ENCODE measurements at regions not wholly inside any gene's neighbourhood (a gene's known extent, or its start where the extent isn't known, plus 50 kb on each side); places are given as distances from the start of the nearest gene placed in this dataset.

DNA sequence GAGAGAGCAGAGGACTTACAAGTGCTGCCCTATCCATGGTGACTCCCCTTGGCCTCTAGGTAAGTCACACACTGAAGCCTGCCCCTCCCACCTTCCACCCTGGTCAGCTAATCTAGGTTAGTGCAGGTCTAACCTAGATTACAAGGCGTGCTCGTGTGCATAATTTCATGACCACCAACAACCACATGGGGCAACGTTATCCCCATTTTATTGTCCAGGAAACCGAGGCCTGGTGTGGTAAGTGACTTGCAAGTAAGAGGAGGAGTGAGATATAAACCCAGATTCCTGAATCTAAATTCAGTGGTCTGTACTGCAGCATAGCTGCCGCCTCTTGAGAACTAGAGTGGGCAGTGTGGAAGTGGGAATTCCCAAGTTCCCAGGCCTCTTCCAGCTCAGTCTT lies 171.1 kb downstream of the DAD1 start:
- FAIRE-seq (peak; percentile 76), DNase-seq (ENCODE audit: insufficient read length, low spot score) (no peak)
- TF ChIP-seq SPI1 (IDR thresholded peaks at IDR 0.05; ENCODE audit: low read depth, low read length): no peak
- TF ChIP-seq POLR2A (IDR thresholded peaks at IDR 0.05; ENCODE audit: low read depth, low read length): no peak
- no peak for TF ChIP-seq PAX5 (IDR thresholded peaks at IDR 0.05; ENCODE audit: insufficient read depth, low read length, severe bottlenecking)
- TF ChIP-seq POLR2AphosphoS5 (IDR thresholded peaks at IDR 0.05; ENCODE audit: low read depth, low read length): no peak
- TF ChIP-seq POU2F2 (IDR thresholded peaks at IDR 0.05; ENCODE audit: low read depth, low read length): no peak
- no peak for TF ChIP-seq TAF1 (IDR thresholded peaks at IDR 0.05; ENCODE audit: low read depth, low read length)

DNA sequence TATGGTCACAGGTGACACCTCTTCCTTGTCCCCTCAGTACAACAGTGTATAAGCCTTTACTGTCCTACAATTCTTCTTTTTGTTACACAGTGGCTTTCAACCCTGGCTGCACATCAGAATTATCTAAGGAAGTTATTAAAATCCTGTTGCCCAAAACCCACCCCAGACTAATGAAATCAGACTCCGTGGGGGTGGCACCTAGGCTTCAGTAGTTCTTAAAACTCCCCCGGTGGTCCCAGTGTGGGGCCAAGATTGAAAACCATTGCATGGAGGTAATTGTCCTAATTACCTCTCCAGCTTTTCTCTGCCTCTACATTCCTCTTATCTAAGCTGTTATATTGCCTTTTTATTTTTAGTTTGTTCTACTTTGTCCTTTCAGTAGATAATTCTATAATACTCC lies 172.8 kb downstream of the DAD1 start:
- TF ChIP-seq POLR2A (IDR thresholded peaks at IDR 0.05; ENCODE audit: low read depth, low read length) (no peak), TAF1 (IDR thresholded peaks at IDR 0.05; ENCODE audit: low read depth, low read length) (no peak), POU2F2 (IDR thresholded peaks at IDR 0.05; ENCODE audit: low read depth, low read length) (no peak), PAX5 (IDR thresholded peaks at IDR 0.05; ENCODE audit: insufficient read depth, low read length, severe bottlenecking) (no peak), SPI1 (IDR thresholded peaks at IDR 0.05; ENCODE audit: low read depth, low read length) (no peak), POLR2AphosphoS5 (IDR thresholded peaks at IDR 0.05; ENCODE audit: low read depth, low read length) (no peak)
- FAIRE-seq (no peak), DNase-seq (ENCODE audit: insufficient read length, low spot score) (no peak)

GRCh38 chr14:22415605-22415959 lies 173.4 kb downstream of the DAD1 start:
- TF ChIP-seq SPI1 (IDR thresholded peaks at IDR 0.05; ENCODE audit: low read depth, low read length) (no peak), POLR2A (IDR thresholded peaks at IDR 0.05; ENCODE audit: low read depth, low read length) (no peak), PAX5 (IDR thresholded peaks at IDR 0.05; ENCODE audit: insufficient read depth, low read length, severe bottlenecking) (no peak), TAF1 (IDR thresholded peaks at IDR 0.05; ENCODE audit: low read depth, low read length) (no peak), POLR2AphosphoS5 (IDR thresholded peaks at IDR 0.05; ENCODE audit: low read depth, low read length) (no peak), POU2F2 (IDR thresholded peaks at IDR 0.05; ENCODE audit: low read depth, low read length) (no peak)
- DNase-seq (ENCODE audit: insufficient read length, low spot score) (no peak), FAIRE-seq (no peak)

DNA sequence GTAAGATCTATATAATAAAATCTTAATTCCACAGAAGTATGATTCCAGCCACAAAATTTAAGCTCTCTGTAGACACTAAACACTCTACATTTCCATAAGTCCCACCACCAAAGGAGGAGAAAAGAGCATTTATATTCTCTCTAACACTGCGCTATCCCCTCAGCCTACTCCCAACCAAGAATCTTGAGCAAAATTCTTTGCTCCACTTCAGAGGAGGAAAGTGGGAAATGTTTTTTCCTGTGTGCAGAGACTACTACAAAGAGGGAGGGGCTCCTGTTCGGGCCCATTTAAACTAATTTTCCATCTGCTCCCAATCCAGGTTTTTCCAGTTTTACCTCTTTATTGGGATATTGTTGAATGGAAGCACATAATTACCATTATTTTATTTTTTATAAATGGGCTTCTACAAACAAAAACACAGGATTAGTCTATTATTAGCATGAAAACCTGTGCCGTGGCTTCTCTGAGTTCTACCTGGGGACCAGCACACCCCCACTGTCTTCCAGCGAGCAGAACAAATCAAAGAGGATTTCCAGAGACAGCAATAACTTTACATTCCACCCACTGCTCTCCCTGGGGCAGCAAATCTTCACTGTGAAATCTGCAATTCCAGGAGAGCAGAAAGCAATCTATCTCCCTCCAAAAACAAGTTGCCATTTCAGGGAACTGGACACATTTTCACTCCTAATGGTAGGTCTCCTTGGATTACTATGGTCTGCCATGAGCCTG lies 174.0 kb downstream of the DAD1 start:
- FAIRE-seq (no peak), DNase-seq (ENCODE audit: insufficient read length, low spot score) (no peak)
- TF ChIP-seq SPI1 (IDR thresholded peaks at IDR 0.05; ENCODE audit: low read depth, low read length): no peak
- no peak for TF ChIP-seq PAX5 (IDR thresholded peaks at IDR 0.05; ENCODE audit: insufficient read depth, low read length, severe bottlenecking)
- TF ChIP-seq POLR2A (IDR thresholded peaks at IDR 0.05; ENCODE audit: low read depth, low read length): no peak
- TF ChIP-seq POU2F2 (IDR thresholded peaks at IDR 0.05; ENCODE audit: low read depth, low read length): no peak
- TF ChIP-seq POLR2AphosphoS5 (IDR thresholded peaks at IDR 0.05; ENCODE audit: low read depth, low read length): no peak
- TF ChIP-seq TAF1 (IDR thresholded peaks at IDR 0.05; ENCODE audit: low read depth, low read length): no peak

- FAIRE-seq: no peak
- no peak for DNase-seq (ENCODE audit: insufficient read length, low spot score)
- TF ChIP-seq POLR2AphosphoS5 (IDR thresholded peaks at IDR 0.05; ENCODE audit: low read depth, low read length): no peak
- no peak for TF ChIP-seq PAX5 (IDR thresholded peaks at IDR 0.05; ENCODE audit: insufficient read depth, low read length, severe bottlenecking)
- TF ChIP-seq POU2F2 (IDR thresholded peaks at IDR 0.05; ENCODE audit: low read depth, low read length): no peak
- TF ChIP-seq SPI1 (IDR thresholded peaks at IDR 0.05; ENCODE audit: low read depth, low read length): no peak
- no peak for TF ChIP-seq POLR2A (IDR thresholded peaks at IDR 0.05; ENCODE audit: low read depth, low read length)
- no peak for TF ChIP-seq TAF1 (IDR thresholded peaks at IDR 0.05; ENCODE audit: low read depth, low read length)
Measured at GRCh38 chr14:22412926-22413411, 176.1 kb downstream of the DAD1 start.

- FAIRE-seq (no peak), DNase-seq (ENCODE audit: insufficient read length, low spot score) (no peak)
- no peak for TF ChIP-seq POLR2AphosphoS5 (IDR thresholded peaks at IDR 0.05; ENCODE audit: low read depth, low read length)
- TF ChIP-seq POLR2A (IDR thresholded peaks at IDR 0.05; ENCODE audit: low read depth, low read length): no peak
- TF ChIP-seq TAF1 (IDR thresholded peaks at IDR 0.05; ENCODE audit: low read depth, low read length): no peak
- no peak for TF ChIP-seq POU2F2 (IDR thresholded peaks at IDR 0.05; ENCODE audit: low read depth, low read length)
- TF ChIP-seq PAX5 (IDR thresholded peaks at IDR 0.05; ENCODE audit: insufficient read depth, low read length, severe bottlenecking): no peak
- TF ChIP-seq SPI1 (IDR thresholded peaks at IDR 0.05; ENCODE audit: low read depth, low read length): no peak
Measured at GRCh38 chr14:22411398-22412055, 177.5 kb downstream of the DAD1 start.

DNA sequence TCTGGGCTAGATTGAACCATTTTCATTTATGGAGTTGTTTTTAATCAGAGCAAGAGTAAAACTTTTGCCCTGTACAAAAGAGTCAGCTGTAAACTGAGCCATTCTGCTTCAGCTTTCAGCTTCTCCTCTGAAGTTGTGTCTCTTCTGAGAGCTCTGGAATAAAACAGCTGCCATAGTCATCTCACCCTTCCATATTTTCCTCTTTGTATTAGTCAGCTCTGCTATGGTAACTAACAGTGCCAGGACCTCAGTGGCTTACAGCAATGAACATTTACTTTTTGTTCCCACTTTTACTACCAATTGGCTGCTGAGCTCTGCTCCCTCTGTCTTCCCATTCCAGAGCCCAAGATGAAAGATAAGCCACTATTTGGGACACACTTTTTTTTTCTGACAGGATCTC lies 178.5 kb downstream of the DAD1 start:
- FAIRE-seq (no peak), DNase-seq (ENCODE audit: insufficient read length, low spot score) (no peak)
- TF ChIP-seq PAX5 (IDR thresholded peaks at IDR 0.05; ENCODE audit: insufficient read depth, low read length, severe bottlenecking): no peak
- TF ChIP-seq POLR2AphosphoS5 (IDR thresholded peaks at IDR 0.05; ENCODE audit: low read depth, low read length): no peak
- TF ChIP-seq TAF1 (IDR thresholded peaks at IDR 0.05; ENCODE audit: low read depth, low read length): no peak
- no peak for TF ChIP-seq POLR2A (IDR thresholded peaks at IDR 0.05; ENCODE audit: low read depth, low read length)
- TF ChIP-seq POU2F2 (IDR thresholded peaks at IDR 0.05; ENCODE audit: low read depth, low read length): no peak
- TF ChIP-seq SPI1 (IDR thresholded peaks at IDR 0.05; ENCODE audit: low read depth, low read length): no peak

GRCh38 chr14:22409006-22409405 lies 180.0 kb downstream of the DAD1 start:
- DNase-seq (ENCODE audit: insufficient read length, low spot score): no peak
- TF ChIP-seq POU2F2 (IDR thresholded peaks at IDR 0.05; ENCODE audit: low read depth, low read length) (no peak), TAF1 (IDR thresholded peaks at IDR 0.05; ENCODE audit: low read depth, low read length) (no peak), PAX5 (IDR thresholded peaks at IDR 0.05; ENCODE audit: insufficient read depth, low read length, severe bottlenecking) (no peak), POLR2A (IDR thresholded peaks at IDR 0.05; ENCODE audit: low read depth, low read length) (no peak), POLR2AphosphoS5 (IDR thresholded peaks at IDR 0.05; ENCODE audit: low read depth, low read length) (no peak), SPI1 (IDR thresholded peaks at IDR 0.05; ENCODE audit: low read depth, low read length) (no peak)
- FAIRE-seq: no peak

- no peak for DNase-seq (ENCODE audit: insufficient read length, low spot score)
- FAIRE-seq: no peak
- TF ChIP-seq POU2F2 (IDR thresholded peaks at IDR 0.05; ENCODE audit: low read depth, low read length): no peak
- TF ChIP-seq PAX5 (IDR thresholded peaks at IDR 0.05; ENCODE audit: insufficient read depth, low read length, severe bottlenecking): no peak
- TF ChIP-seq POLR2A (IDR thresholded peaks at IDR 0.05; ENCODE audit: low read depth, low read length): no peak
- TF ChIP-seq POLR2AphosphoS5 (IDR thresholded peaks at IDR 0.05; ENCODE audit: low read depth, low read length): no peak
Measured at GRCh38 chr14:22408547-22408946, 180.5 kb downstream of the DAD1 start.
